SU-DHL-6 (cell line): ENCODE measurements at regions not wholly inside any gene's neighbourhood (a gene's known extent, or its start where the extent isn't known, plus 50 kb on each side); places are given as distances from the start of the nearest gene placed in this dataset.

Experiments
- CTCF ChIP-seq: fragments of 200-600 bp; sonication (generic); IDR thresholded peaks from one replicate; pipeline ENCODE4 v1.5.1; 2017; ENCODE audit warnings: antibody characterized with exemption, mild to moderate bottlenecking, low read length, moderate library complexity; ENCODE audit not compliant: insufficient read depth, poor library complexity, severe bottlenecking
- EZH2phosphoT487 ChIP-seq: fragments of 200-600 bp; sonication (generic), shearing (Covaris generic); conservative IDR thresholded peaks from 2 replicates; pipeline ENCODE4 v1.6.1; 2018; ENCODE audit warnings: mild to moderate bottlenecking, antibody characterized with exemption, low read length, moderate library complexity, mixed read lengths

- TF ChIP-seq CTCF (no peak), EZH2phosphoT487 (no peak)
Observed at GRCh38 chr18:70426818-70427217, 138.0 kb downstream of the SOCS6 start.
